ENCODE measurements at regions not wholly inside any gene's neighbourhood (a gene's known extent, or its start where the extent isn't known, plus 50 kb on each side); places are given as distances from the start of the nearest gene placed in this dataset.

GRCh38 chr7:36795451-36796021, 71.2 kb upstream of the AOAH start (continued):
- peak in 1 of 2 experiments; percentile 49; a peak in 1 of 4 replicates for TF ChIP-seq ATF4 (CRISPR knock-in tag; IDR thresholded peaks at IDR 0.05)
- peak; percentile 96 for TF ChIP-seq PAXIP1 (CRISPR knock-in tag; conservative IDR thresholded peaks at IDR 0.05)
- TF ChIP-seq ZFX (CRISPR knock-in tag; IDR thresholded peaks at IDR 0.05; ENCODE audit: low read depth): peak; percentile 11; the same call in 1 of the 2 replicates
- peak; percentile 59; the same call in 1 of the 2 replicates for TF ChIP-seq FOXO1 (CRISPR knock-in tag; IDR thresholded peaks at IDR 0.05)
- no peak for TF ChIP-seq WIZ (CRISPR knock-in tag; IDR thresholded peaks at IDR 0.05)
- TF ChIP-seq SNAPC4 (CRISPR knock-in tag; IDR thresholded peaks at IDR 0.05): no peak
- TF ChIP-seq TFAP4 (IDR thresholded peaks at IDR 0.05; ENCODE audit: borderline replicate concordance, low read depth): peak; percentile 66; the same call in 1 of the 2 replicates
- 0 out of 2 replicates have a peak, but pooled peaks have one; percentile 8 for TF ChIP-seq MIER2 (CRISPR knock-in tag; IDR thresholded peaks at IDR 0.05)
- peak; percentile 93 for TF ChIP-seq TBX2 (CRISPR knock-in tag; IDR thresholded peaks at IDR 0.05; ENCODE audit: borderline replicate concordance)
- no peak for TF ChIP-seq NR1H2 (CRISPR knock-in tag; IDR thresholded peaks at IDR 0.05; ENCODE audit: borderline replicate concordance, low read depth)
- 0 out of 2 replicates have a peak, but pooled peaks have one; percentile 59 for TF ChIP-seq MEIS2 (CRISPR knock-in tag; IDR thresholded peaks at IDR 0.05)
- 0 out of 2 replicates have a peak, but pooled peaks have one; percentile 23 for TF ChIP-seq ZSCAN29 (CRISPR knock-in tag; conservative IDR thresholded peaks at IDR 0.05)
- no peak for TF ChIP-seq TP53 (CRISPR knock-in tag; conservative IDR thresholded peaks at IDR 0.05)
- peak; percentile 29; the same call in 1 of the 2 replicates for TF ChIP-seq SALL1 (CRISPR knock-in tag; IDR thresholded peaks at IDR 0.05)
- TF ChIP-seq ZEB1 (IDR thresholded peaks at IDR 0.05; ENCODE audit: insufficient replicate concordance, low read depth): peak; percentile 76
- TF ChIP-seq ZNF564 (CRISPR knock-in tag; IDR thresholded peaks at IDR 0.05): 0 out of 2 replicates have a peak, but pooled peaks have one; percentile 2
- no peak for TF ChIP-seq ZNF10 (CRISPR knock-in tag; IDR thresholded peaks at IDR 0.05; ENCODE audit: borderline replicate concordance, low read depth)

All from HepG2 (cell line).